ENCODE measurements at regions not wholly inside any gene's neighbourhood (a gene's known extent, or its start where the extent isn't known, plus 50 kb on each side); places are given as distances from the start of the nearest gene placed in this dataset.

- H3K9me3 ChIP-seq (ENCODE audit: low read depth, low read length, poor library complexity, severe bottlenecking) = no peaks in the 10 kb centered on the region
- TF ChIP-seq CTCF (conservative IDR thresholded peaks at IDR 0.05; ENCODE audit: low read depth, low read length) = no peak
- DNase-seq (ENCODE audit: low spot score) = peak; percentile 82
- no peaks in the 10 kb centered on the region for H3K4me1 ChIP-seq (ENCODE audit: insufficient read depth, low read length, poor library complexity, severe bottlenecking)
- ChIA-PET CTCF (no interaction called here), POLR2A (ENCODE audit: low non-redundant PET) (no interaction called here)
- BruUV-seq (replicated peaks) = no TSS peak
- no peak overlapping the region for H3K4me3 ChIP-seq (ENCODE audit: low read depth, low read length, poor library complexity, severe bottlenecking)
- intact Hi-C loops (cut with micrococcal nuclease; ENCODE audit: unreplicated experiment) = no loop called here
- no peaks in the 10 kb centered on the region for H3K27me3 ChIP-seq (replicated peaks; ENCODE audit: insufficient read depth, low read depth, low read length, poor library complexity)
- no peaks in the 10 kb centered on the region for H3K36me3 ChIP-seq (ENCODE audit: insufficient read depth, low read length, poor library complexity, severe bottlenecking)
- no peak overlapping the region for H3K27ac ChIP-seq (ENCODE audit: low read depth, low read length, poor library complexity, severe bottlenecking)
Measured at GRCh38 chr13:107450931-107451330, 764.4 kb downstream of the LIG4 start.

- TF ChIP-seq EZH2 (IDR thresholded peaks at IDR 0.05; ENCODE audit: borderline replicate concordance, low read depth, low read length, poor library complexity, severe bottlenecking) = no peak
- no peak for TF ChIP-seq CTCF (conservative IDR thresholded peaks at IDR 0.05; ENCODE audit: low read depth, low read length)
- intact Hi-C loops (cut with micrococcal nuclease; ENCODE audit: unreplicated experiment) = no loop called here
- Histone ChIP-seq H3K4me3 (ENCODE audit: low read depth, low read length, poor library complexity, severe bottlenecking) (no peak overlapping the region), H3K27me3 (replicated peaks; ENCODE audit: insufficient read depth, low read depth, low read length, poor library complexity) (no peaks in the 10 kb centered on the region), H3K27ac (ENCODE audit: low read depth, low read length, poor library complexity, severe bottlenecking) (no peak overlapping the region), H3K36me3 (ENCODE audit: insufficient read depth, low read length, poor library complexity, severe bottlenecking) (no peaks in the 10 kb centered on the region), H3K4me1 (ENCODE audit: insufficient read depth, low read length, poor library complexity, severe bottlenecking) (no peaks in the 10 kb centered on the region), H3K9me3 (ENCODE audit: low read depth, low read length, poor library complexity, severe bottlenecking) (no peaks in the 10 kb centered on the region)
- ChIA-PET POLR2A (ENCODE audit: low non-redundant PET) (no interaction called here), CTCF (no interaction called here)
- no TSS peak for BruUV-seq (replicated peaks)
- DNase-seq (ENCODE audit: low spot score) = peak; percentile 39
Measured at GRCh38 chr13:107450431-107450830, 764.9 kb downstream of the LIG4 start.

GRCh38 chr13:107447591-107447990 is 767.7 kb downstream of the LIG4 start:
- Histone ChIP-seq H3K27ac (ENCODE audit: low read depth, low read length, poor library complexity, severe bottlenecking) (no peak overlapping the region), H3K4me1 (ENCODE audit: insufficient read depth, low read length, poor library complexity, severe bottlenecking) (no peaks in the 10 kb centered on the region), H3K27me3 (replicated peaks; ENCODE audit: insufficient read depth, low read depth, low read length, poor library complexity) (no peaks in the 10 kb centered on the region), H3K36me3 (ENCODE audit: insufficient read depth, low read length, poor library complexity, severe bottlenecking) (no peaks in the 10 kb centered on the region), H3K9me3 (ENCODE audit: low read depth, low read length, poor library complexity, severe bottlenecking) (no peaks in the 10 kb centered on the region), H3K4me3 (ENCODE audit: low read depth, low read length, poor library complexity, severe bottlenecking) (no peak overlapping the region)
- BruUV-seq (replicated peaks) = no TSS peak
- POLR2A ChIA-PET (ENCODE audit: low non-redundant PET) = no interaction called here
- intact Hi-C loops (cut with micrococcal nuclease; ENCODE audit: unreplicated experiment) = no loop called here
- CTCF ChIA-PET = no interaction called here
- no peak for TF ChIP-seq EZH2 (IDR thresholded peaks at IDR 0.05; ENCODE audit: borderline replicate concordance, low read depth, low read length, poor library complexity, severe bottlenecking)
- TF ChIP-seq CTCF (conservative IDR thresholded peaks at IDR 0.05; ENCODE audit: low read depth, low read length) = no peak
- DNase-seq (ENCODE audit: low spot score) = no peak

Data from A673 (cell line).